IPS-NIHi11 (cell line): ENCODE measurements at regions not wholly inside any gene's neighbourhood (a gene's known extent, or its start where the extent isn't known, plus 50 kb on each side); places are given as distances from the start of the nearest gene placed in this dataset.
A peak's percentile ranks its signal among the peaks of the same experiment; 100 is the strongest.
"Not testable (repeated sequence)": the region's sequence is repeated elsewhere in the genome, so short reads cannot be mapped to it uniquely, and the experiment has no call there.

Experiments used
- DNase-seq: peaks from one replicate; pipeline ENCODE4 v3.0.0; 2012; ENCODE audit warnings: mixed read lengths, low spot score

DNA sequence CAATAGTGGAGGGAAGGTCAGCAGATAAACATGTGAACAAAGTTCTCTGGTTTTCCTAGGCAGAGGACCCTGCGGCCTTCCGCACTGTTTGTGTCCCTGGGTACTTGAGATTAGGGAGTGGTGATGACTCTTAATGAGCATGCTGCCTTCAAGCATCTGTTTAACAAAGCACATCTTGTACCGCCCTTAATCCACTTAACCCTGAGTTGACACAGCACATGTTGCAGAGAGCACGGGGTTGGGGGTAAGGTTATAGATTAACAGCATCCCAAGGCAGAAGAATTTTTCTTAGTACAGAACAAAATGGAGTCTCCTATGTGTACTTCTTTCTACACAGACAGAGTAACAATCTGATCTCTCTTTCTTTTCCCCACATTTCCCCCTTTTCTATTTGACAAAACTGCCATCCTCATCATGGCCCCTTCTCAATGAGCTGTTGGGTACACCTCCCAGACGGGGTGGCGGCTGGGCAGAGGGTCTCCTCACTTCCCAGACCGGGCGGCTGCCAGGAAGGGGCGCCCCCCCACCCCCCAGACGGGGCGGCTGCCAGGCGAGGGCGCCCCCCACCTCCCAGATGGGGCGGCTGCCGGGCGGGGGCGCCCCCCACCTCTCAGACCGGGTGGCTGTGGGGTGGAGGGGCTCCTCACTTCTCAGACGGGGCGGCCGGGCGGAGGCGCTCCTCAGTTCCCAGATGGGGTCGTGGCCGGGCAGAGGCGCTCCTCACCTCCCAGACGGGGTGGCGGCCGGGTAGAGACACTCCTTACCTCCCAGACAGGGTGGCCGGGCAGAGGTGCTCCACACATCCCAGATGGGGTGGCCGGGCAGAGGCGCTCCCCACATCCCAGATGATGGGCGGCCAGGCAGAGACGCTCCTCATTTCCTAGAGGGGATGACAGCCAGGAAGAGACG, 361.6 kb upstream of the SGO1 start:
- DNase-seq: not testable (repeated sequence)

DNA sequence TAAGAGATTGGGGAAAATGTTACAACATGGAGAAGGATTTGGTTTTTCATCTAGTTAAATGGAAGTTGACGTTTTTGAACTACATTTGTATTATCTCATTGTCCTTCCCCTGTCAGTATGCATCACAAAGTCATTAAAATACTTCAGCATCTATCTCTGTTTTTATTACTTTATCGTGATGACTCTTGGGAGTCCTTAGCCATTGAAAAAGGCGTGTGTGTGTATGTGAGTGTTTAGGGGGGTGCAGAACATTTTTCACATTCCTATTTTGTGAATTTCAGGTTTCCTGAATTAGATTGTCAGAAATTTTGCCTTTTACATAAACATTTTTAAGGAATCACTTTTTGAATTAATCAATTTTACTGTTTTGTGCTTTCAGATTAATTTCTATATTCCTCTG, 360.6 kb upstream of the SGO1 start:
- DNase-seq: no peak

DNA sequence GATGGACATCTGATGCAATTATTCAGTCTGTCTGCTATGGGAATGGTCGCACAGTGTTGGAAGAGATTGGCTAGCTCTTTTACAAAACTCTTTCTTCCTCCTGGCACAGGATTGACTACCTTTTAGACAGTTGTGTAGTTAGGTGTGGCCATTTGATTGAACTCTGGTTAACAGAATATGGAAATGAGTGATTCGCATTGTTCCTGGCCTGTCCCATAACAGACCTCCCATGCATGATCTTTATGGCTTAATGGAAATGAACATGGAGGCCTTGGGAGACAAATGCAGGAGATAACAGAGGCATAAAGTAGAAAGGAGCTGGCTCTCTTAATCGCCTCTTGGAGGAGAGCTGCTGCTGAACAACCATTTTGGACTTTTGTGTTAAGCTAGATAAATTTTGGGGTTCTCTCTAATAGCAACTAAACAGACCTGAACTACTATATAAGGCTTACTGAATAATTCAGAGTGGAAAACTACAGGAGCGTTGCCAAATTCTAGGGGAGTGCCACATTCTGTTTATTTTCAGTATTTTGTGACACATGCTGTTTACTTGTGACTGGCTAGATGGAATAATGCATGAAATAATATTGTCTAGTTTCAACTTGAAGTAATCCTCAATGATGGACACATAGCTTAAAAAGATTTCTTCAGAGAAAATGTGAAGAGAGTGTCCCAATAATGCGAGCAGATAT, 357.7 kb upstream of the SGO1 start:
- DNase-seq: no peak

DNA sequence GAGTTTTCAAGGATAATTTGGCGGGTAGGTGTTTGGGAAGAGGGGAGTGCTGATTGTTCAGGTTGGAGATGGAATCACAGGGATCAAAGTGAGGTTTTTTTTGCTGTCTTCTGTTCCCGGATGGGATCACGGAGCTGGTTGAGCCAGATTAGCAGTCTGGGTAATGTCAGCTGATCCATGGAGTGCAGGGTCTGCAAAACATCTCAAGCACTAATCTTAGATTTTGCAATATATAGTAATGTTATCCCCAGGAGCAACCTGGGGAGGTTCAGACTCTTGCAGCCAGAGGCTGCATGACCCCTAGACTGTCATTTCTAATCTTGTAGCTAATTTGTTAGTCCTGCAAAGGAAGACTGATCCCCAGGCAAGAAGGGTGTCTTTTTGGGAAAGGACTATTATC, 354.1 kb upstream of the SGO1 start:
- no peak for DNase-seq

DNA sequence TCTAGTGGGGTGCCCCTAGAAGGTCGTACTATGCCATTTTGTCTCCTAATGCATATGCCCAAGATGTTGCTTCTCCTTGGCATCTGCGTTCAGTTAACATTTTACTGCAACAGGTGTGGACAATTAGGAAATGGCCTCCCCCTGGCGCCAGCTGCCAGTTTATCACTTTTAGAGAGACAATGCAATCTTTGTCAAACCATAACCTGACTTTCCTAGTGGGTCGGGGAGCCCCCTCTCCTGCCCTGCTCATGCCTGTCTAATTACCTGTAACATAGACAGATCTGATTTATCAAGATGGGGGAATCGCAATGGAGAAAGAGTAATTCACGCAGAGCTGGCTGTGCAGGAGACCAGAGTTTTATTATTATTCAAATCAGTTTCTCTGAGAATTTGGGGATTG, 353.7 kb upstream of the SGO1 start:
- no peak for DNase-seq

DNA sequence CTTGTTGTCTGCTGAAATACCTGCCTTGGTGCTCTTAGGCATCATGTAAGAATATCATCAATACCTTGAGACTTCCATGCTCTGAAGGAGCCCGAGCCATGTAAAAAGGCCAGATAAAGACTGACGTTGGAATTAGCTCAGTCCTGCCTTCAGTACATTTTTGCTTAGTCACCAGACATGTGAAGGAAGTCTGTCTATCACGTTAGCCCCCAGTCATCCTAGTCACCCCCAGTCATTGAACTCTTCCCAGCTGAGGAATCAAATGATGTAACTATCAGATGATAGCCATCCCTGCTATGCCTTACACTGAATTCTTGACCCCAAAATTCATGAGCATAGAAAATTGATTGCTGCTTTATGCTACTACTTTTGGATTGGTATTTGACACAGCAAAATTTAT, 351.2 kb upstream of the SGO1 start:
- DNase-seq: no peak

DNA sequence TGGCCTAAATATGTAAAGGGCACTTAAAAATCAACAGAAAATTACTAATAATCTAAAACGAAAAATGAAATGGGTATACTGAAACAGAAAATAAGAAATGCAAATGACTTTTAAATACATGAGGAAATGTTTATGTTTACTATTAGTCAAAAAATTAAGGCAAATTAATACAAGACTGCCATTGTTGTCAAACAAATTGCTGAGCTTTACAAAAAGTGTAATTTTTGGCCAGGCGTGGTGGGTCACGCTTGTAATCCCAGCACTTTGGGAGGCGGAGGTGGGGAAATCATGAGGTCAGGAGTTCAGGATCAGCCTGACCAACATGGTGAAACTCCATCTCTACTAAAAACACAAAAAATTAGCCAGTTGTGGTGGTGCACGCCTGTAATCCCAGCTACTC, 343.9 kb upstream of the SGO1 start:
- DNase-seq: no peak

DNA sequence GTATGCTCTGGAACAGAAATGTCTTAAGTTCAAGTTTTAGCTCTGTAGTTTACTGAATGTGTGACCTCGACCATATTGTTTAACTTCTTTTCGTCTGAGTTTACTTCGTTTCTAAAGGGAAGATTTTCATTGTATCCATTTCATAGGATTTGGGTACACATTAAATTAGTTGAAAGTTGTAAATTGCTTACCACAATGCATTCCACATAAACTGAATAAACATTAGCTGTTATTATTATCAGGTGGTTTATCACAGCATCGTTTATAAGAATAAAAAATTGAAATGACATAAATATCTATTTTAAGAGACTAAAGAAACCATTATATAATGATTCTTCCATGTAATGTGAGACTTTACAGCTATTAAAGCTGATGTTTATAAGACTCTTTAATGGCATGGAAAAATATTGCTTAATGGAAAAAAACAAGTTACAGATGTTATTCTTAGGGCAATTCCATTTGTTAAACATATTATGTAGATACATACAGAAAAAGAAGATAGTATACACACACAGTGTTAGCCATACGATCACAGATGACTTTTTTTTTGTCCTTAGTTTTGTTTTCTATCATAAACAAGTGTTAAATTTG, 342.3 kb upstream of the SGO1 start:
- DNase-seq: no peak

DNA sequence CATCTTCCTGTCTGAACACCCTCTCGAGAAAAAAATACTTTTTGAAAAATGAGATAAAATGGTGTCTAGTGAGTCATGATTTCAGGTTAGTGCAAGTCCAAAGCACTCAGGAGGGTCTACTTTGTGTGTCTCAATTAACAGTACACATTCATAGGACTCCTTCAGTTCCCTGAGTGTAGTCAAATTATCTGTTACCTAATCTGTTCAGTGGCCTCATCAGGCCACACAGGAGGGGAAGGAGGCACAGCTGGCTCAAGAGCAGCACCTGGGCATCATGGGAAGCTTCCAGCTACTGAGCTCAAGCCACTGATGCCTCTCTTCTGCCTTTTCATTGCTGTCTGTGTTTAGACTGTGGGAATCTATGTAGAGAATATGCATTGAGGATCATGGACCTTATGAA, 341.4 kb upstream of the SGO1 start:
- DNase-seq: no peak

DNA sequence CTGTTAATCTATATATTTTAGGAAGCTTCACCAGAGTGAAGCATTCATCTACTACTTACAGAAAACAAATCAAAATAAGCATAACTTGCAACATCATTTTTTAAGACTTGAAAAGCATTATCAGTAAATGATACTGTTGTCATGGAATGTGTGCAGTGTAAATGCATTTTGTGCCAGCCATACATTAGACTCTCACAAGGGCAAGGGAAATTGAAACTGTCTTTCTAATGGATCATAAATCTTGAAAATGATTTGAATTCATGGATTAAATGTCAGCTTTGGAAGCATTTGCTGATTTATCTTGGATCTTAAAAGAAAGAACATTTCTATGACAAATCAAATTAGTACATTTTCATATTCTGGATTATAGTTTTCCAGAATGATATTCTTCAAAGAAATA, 338.3 kb upstream of the SGO1 start:
- no peak for DNase-seq

DNA sequence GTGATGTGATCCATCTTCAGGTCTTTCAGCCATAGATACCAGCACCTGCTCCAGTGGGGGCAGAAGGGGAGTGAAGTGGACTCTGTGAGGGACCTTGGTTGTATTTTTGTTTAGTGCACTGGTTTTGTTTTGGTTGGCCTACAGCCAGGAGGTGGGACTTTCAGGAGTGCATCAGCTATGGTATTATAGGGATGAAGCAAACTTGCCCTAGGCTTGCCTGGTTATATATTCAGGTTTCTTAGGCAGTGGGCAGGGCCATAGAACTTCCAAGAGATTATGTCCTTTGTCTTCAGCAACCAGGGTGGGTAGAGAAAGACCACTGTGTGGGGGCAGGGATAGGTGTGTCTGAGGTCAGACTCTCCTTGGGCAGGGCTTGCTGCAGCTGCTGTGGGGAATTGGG, 337.3 kb upstream of the SGO1 start:
- no peak for DNase-seq

DNA sequence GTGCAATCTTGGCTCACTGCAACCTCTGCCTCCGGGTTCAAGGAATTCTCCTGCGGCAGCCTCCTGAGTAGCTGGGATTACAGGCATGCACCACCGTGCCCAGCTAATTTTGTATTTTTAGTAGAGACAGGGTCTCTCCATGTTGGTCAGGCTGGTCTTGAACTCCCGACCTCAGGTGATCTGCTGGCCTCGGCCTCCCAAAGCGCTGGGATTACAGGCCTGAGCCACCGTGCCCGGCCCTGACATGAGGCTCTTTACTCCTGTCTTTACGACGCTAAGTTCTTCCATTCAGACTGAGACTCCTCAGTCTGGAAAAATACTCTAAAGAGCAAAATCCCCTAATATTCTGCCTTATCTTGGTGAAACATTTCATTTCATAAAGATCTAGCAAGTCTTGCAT, 331.3 kb upstream of the SGO1 start:
- not testable (repeated sequence) for DNase-seq

DNA sequence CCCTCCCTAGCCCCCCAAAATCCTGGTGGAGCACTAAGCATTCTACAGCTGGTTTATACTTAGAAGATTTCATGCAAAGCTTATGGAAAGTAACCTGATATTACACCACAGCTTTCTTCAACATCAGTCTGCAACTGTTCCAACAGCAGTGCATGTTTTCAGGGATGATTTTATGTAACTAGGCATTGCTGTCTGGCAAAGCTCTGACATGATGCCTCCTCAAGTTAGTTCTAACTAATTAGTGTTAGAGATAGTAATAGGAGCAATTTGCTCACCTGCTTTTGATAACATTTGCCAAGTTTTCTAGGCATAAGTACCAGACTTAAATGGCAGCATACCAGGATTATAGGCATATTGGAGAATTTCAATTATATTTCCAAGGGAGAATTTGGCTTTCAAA, 330.3 kb upstream of the SGO1 start:
- DNase-seq: no peak

DNA sequence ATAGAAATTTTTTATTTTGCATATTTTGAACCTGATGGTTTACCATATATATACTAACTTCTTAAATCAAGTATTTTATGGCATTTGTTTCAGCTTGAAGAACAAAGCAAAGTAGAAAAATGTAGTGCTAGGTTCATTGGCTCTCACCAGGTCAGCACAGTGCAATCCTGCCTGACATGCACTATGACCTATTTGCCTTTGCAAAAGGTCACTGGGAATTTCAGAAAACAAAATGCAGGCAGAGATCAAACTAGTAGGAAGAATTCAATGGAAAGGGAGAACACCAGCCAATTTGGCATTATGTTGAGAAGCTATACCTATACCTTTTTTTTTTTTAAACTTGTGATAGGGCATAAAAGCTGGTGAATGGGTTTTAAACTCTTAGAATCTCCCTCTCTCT, 329.8 kb upstream of the SGO1 start:
- no peak for DNase-seq

DNA sequence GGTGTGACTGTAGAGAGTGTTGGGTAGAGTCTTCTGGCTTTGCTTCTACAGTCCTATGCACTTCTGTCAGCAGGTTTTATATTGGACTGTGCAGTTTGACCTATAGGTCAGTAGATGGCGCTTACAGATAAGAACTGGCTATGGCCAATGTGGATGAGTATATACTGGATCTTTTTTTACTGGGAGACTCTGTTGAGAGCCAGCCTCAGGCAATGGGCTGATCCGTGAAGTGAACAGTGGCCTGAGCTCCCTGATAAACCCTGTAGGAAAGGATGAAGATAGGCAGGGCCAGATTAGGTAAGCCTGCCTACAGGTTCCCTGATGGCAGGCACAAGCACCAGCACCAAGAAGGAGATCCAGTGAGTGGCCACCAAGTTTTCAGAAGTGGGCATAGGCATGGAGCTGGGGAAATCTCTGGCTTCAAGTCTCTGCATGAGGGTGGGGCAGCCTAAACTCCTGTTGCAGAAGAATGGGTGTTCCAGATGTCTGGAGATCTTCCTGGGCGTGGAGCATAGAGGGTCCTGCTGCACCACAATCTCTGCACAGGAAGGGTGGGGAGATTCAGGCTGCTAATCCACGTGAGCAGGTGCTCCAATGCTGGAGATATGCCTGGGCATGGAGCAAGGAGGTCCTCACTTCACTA, 326.0 kb upstream of the SGO1 start:
- peak; percentile 58 for DNase-seq

DNA sequence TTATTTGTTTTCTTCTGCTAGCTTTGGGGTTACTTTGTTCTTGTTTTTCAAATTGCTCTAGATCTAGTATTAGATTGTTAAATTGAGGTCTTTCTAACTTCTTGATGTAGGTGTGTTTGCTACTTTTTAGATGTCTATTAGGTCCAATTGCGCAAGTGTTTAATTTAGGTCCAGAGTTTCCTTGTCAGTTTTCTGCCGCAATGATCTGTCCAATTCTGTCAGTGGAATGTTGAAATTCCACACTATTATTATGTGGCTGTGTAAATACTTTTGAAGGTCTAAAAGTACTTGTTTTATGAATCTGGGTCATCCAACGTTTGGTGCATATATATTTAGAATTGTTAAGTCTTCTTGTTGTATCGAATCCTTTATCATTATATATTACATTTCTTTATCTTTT, 324.4 kb upstream of the SGO1 start:
- no peak for DNase-seq

DNA sequence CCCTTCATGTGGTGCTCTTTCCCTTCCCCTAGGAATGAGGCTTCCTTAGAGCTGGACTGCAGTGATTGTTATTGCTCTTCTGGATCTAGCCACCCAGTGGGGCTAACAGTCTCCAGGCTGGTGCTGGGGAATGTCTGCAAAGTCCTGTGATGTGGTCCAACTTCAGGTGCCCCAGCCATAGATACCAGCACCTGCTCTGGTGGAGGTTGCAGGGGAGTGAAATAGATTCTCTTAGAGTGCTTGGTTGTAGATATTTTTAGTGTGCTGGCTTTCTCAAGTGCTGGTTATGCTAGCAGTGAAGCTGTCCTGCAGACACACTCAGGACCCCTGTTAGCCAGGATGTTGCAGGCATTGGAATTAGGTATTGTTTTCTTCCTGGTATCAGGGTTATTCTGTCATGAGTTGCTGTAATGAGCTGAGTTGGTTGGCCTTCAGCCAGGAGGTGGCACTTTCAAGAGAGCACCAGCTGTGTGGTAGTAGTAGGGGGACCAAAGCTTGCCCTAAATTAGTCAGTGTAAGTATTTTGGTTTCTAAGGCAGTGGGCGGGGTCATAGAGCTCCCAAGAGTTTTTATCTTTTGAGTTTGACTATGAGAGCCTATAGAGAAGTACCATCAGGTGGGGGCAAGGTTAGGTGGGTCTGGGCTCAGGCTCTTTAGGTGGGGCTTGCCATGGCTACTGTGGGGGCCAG, 317.5 kb upstream of the SGO1 start:
- DNase-seq: no peak

DNA sequence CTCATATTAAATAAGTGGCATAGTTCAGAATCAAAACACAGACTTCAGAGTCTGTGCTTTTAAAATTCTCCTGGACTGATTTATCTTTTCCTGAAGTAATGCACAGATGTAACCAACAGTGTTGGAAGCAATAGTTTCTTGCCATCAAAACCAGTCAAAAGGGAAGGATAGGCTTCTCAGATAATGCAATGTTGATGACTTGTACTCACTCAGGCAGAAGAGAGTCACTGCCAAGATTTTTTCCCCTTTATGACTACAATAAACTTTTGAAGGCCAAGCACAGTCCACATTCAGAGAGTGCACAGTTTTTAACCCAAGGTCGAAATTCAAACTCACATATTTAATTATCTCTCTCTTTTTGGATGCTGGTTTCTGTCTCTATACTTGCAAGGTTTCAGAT, 305.0 kb upstream of the SGO1 start:
- no peak for DNase-seq

DNA sequence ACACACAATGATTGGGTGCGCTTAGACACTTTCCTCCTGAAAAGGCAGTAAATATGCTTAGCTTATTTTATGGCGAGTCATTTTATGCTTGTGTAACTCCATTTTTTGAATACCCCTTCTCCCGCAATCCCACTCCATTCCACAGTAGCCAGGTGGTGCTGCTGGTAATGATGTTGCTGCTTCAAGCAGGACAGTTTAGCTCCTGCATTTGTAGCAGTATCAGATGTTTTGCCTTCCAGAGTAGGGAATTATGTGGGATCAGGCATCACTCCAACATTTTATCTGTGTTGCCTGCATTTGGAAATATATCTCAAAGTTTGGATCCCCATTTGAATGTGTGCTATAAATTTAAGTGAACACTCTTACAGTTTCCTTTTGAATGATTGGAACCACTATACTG, 302.1 kb upstream of the SGO1 start:
- no peak for DNase-seq

DNA sequence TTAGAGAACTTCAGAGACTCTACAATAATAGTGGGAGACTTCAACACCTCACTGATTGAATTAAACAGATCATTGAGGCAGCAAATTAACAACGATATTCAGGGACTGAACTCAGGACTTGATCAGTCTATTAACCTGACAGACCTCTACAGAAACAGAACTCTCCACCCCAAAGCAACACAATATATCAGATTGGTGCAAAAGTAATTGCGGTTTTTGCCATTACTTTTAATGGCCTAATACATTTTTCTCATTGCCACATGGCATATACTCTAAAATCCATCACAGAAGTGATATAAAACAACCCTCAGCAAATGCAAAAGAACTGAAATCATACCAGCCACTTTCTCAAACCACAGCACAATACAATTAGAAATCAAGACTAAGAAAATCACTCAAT, 298.1 kb upstream of the SGO1 start:
- DNase-seq: no peak

DNA sequence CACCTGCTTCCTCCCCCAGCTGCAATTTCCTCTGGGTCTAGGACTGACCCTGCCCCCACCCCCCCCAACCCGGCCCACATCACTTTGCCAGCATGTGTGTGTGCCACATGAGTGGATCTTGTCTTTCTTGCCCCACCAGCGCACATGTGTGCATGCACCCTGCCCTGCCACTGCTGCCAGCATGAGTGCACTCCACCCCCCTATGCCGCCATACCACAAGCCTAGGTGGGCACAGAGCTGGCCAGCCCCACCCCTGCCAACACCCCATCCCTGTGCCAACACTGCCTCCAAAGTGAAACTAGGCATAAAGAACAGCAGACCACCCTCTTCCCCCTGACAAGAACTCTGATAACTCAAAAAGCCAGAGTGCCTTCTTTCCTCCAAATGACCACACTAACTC, 296.3 kb upstream of the SGO1 start:
- no peak for DNase-seq

DNA sequence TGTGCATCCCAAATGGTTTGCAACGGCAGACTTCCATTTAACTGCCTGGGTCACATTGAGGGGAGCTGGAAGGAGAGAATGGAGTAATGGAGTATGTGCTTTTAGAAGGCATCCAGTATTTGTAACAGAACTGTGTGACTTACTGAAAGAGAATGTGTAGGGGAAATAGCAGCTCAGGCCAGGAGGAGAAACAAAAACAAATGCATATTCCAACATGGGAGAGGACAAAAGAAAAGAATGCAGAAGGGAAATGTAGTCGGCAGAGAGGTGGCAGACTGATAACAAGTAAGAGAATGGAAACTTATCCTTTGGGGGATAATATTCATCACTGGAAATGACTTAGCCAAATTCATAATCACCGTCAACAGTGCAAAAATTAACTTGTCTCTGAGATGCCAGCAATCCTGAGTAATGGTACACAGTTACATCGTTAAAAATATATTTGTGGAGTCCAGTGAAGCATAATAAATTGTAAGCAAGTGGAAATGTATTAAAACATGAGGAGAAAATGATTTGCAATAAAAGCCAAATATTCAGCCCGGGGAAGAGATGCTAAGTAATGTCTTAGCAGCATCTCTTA, 294.9 kb upstream of the SGO1 start:
- DNase-seq: no peak
